OCI-LY1 (cell line): ENCODE measurements at regions not wholly inside any gene's neighbourhood (a gene's known extent, or its start where the extent isn't known, plus 50 kb on each side); places are given as distances from the start of the nearest gene placed in this dataset.
"Not testable (repeated sequence)": the region's sequence is repeated elsewhere in the genome, so short reads cannot be mapped to it uniquely, and the experiment has no call there.

ENCODE experiments used
- H2AFZ ChIP-seq: fragments of 200-600 bp; sonication (generic), shearing (Covaris generic); 2 replicates; pipeline ENCODE4 v1.6.0; 2014; ENCODE audit warnings: antibody characterized with exemption, mild to moderate bottlenecking, low read length
- H3F3A ChIP-seq: fragments of 200-600 bp; sonication (generic), shearing (Covaris generic); 2 replicates; pipeline ENCODE4 v1.6.0; 2014; ENCODE audit warnings: mild to moderate bottlenecking, antibody characterized with exemption, low read length, moderate library complexity; ENCODE audit not compliant: insufficient read depth
- H3K27ac ChIP-seq: fragments of 200-600 bp; sonication (generic); 2 replicates; pipeline ENCODE4 v1.5.1; 2014; ENCODE audit warnings: low read length, mixed run types, mild to moderate bottlenecking, low read depth; ENCODE audit not compliant: poor library complexity, severe bottlenecking
- H3K27me3 ChIP-seq: fragments of 200-600 bp; sonication (generic); 2 replicates; pipeline ENCODE4 v1.6.0; 2014; ENCODE audit warnings: antibody characterized with exemption, mild to moderate bottlenecking, low read length, moderate library complexity; ENCODE audit not compliant: insufficient read depth
- H3K36me3 ChIP-seq: fragments of 200-600 bp; sonication (generic); 2 replicates; pipeline ENCODE4 v1.6.1; 2014; ENCODE audit warnings: mild to moderate bottlenecking, antibody characterized with exemption, low read length, moderate library complexity, mixed read lengths; ENCODE audit not compliant: insufficient read depth
- H3K4me1 ChIP-seq: fragments of 200-600 bp; sonication (generic); 2 replicates; pipeline ENCODE4 v1.5.1; 2014; ENCODE audit warnings: mild to moderate bottlenecking, low read length, moderate library complexity; ENCODE audit not compliant: insufficient read depth, severe bottlenecking
- H3K4me2 ChIP-seq: fragments of 200-600 bp; sonication (generic), shearing (Covaris generic); 2 replicates; pipeline ENCODE4 v1.6.1; 2014; ENCODE audit warnings: low read length
- H3K4me3 ChIP-seq: fragments of 200-600 bp; sonication (generic); 2 replicates; pipeline ENCODE4 v1.5.1; 2014; ENCODE audit warnings: low read length, low read depth, mild to moderate bottlenecking, mixed read lengths; ENCODE audit not compliant: poor library complexity, severe bottlenecking
- H3K79me2 ChIP-seq: fragments of 200-600 bp; shearing (Covaris generic); 2 replicates; pipeline ENCODE4 v1.6.1; 2016; ENCODE audit warnings: mixed run types, low read length, mixed read lengths; ENCODE audit not compliant: insufficient read depth
- H3K9ac ChIP-seq: fragments of 200-600 bp; sonication (generic), shearing (Covaris generic); 2 replicates; pipeline ENCODE4 v1.6.1; 2014; ENCODE audit warnings: mild to moderate bottlenecking, low read length, mixed read lengths
- H3K9me2 ChIP-seq: fragments of 200-600 bp; sonication (generic), shearing (Covaris generic); 2 replicates; pipeline ENCODE4 v1.6.1; 2014; ENCODE audit warnings: low read depth, mild to moderate bottlenecking, low read length, mixed read lengths
- H3K9me3 ChIP-seq: fragments of 200-600 bp; shearing (Covaris generic); 2 replicates; pipeline ENCODE4 v1.6.1; 2014; ENCODE audit warnings: low read length, mixed read lengths
- H4K20me1 ChIP-seq: fragments of 200-600 bp; sonication (generic), shearing (Covaris generic); 2 replicates; pipeline ENCODE4 v1.6.0; 2016; ENCODE audit warnings: mild to moderate bottlenecking, low read length; ENCODE audit not compliant: insufficient read depth
- CTCF ChIP-seq: fragments of 200-600 bp; sonication (generic), shearing (Covaris generic); IDR thresholded peaks from 2 replicates; pipeline ENCODE4 v1.5.1; 2017; ENCODE audit warnings: mild to moderate bottlenecking, antibody characterized with exemption, low read length, moderate library complexity, mixed read lengths
- EZH2 ChIP-seq: fragments of 200-600 bp; sonication (generic), shearing (Covaris generic); IDR thresholded peaks from 2 replicates; pipeline ENCODE4 v1.8.0; 2017; ENCODE audit warnings: borderline replicate concordance, mixed run types, mild to moderate bottlenecking, antibody characterized with exemption, low read length, moderate library complexity, mixed read lengths

- Histone ChIP-seq H3K27me3 (no peaks in the 10 kb centered on the region), H3K9me3 (no peaks in the 10 kb centered on the region), H3K4me2 (no peak overlapping the region), H3K27ac (no peak overlapping the region), H4K20me1 (no peaks in the 10 kb centered on the region), H3F3A (no peaks in the 10 kb centered on the region), H2AFZ (no peak overlapping the region), H3K36me3 (no peaks in the 10 kb centered on the region), H3K4me1 (no peaks in the 10 kb centered on the region), H3K9ac (no peak overlapping the region), H3K79me2 (no peaks in the 10 kb centered on the region), H3K4me3 (no peak overlapping the region), H3K9me2 (no peaks in the 10 kb centered on the region)
- TF ChIP-seq EZH2, result no peak
- TF ChIP-seq CTCF, result no peak
These were observed 176.9 kb upstream of the DCAF8L1 start for GRCh38 chrX:28158019-28158777.

GRCh38 chrX:28152263-28152662 lies 171.0 kb upstream of the DCAF8L1 start:
- H3K9ac ChIP-seq, H3K27ac ChIP-seq, H3K4me2 ChIP-seq, H3F3A ChIP-seq, H3K9me2 ChIP-seq, H3K79me2 ChIP-seq, H3K27me3 ChIP-seq, H3K4me3 ChIP-seq, H3K36me3 ChIP-seq, H3K9me3 ChIP-seq, H4K20me1 ChIP-seq, H2AFZ ChIP-seq, H3K4me1 ChIP-seq: not testable (repeated sequence)

- Histone ChIP-seq H3K9ac (no peak overlapping the region), H3K4me1 (no peaks in the 10 kb centered on the region), H3K9me2 (no peaks in the 10 kb centered on the region), H3K4me2 (no peak overlapping the region), H4K20me1 (no peaks in the 10 kb centered on the region), H3K36me3 (no peaks in the 10 kb centered on the region), H3K27me3 (no peaks in the 10 kb centered on the region), H3K4me3 (no peak overlapping the region), H2AFZ (no peak overlapping the region), H3K9me3 (no peaks in the 10 kb centered on the region), H3K79me2 (no peaks in the 10 kb centered on the region), H3F3A (no peaks in the 10 kb centered on the region), H3K27ac (no peak overlapping the region)
- TF ChIP-seq EZH2 (no peak), CTCF (no peak)
These were observed 154.3 kb upstream of the DCAF8L1 start for GRCh38 chrX:28135378-28136047.
